LNCAP (cell line): ENCODE measurements at regions not wholly inside any gene's neighbourhood (a gene's known extent, or its start where the extent isn't known, plus 50 kb on each side); places are given as distances from the start of the nearest gene placed in this dataset.

ENCODE experiments used
- CTCF ChIP-seq: fragments of 450-650 bp; IDR thresholded peaks from 2 replicates; pipeline ENCODE4 v1.5.1; 2017; ENCODE audit warnings: mild to moderate bottlenecking

GRCh38 chr3:82558081-82558480, 796.6 kb upstream of the GBE1 start:
- no peak for TF ChIP-seq CTCF

- no peak for TF ChIP-seq CTCF
These were observed 794.7 kb upstream of the GBE1 start for GRCh38 chr3:82556113-82556512.

- no peak for TF ChIP-seq CTCF
These were observed 760.2 kb upstream of the GBE1 start for GRCh38 chr3:82521657-82522056.

- no peak for TF ChIP-seq CTCF
These were observed 759.4 kb upstream of the GBE1 start for GRCh38 chr3:82520846-82521245.

- TF ChIP-seq CTCF, result no peak
These were observed 748.6 kb upstream of the GBE1 start for GRCh38 chr3:82509951-82510603.

- TF ChIP-seq CTCF, result no peak
These were observed 747.8 kb upstream of the GBE1 start for GRCh38 chr3:82509106-82509842.

GRCh38 chr3:82506204-82506603, 744.8 kb upstream of the GBE1 start:
- no peak for TF ChIP-seq CTCF
